ENCODE measurements at regions not wholly inside any gene's neighbourhood (a gene's known extent, or its start where the extent isn't known, plus 50 kb on each side); places are given as distances from the start of the nearest gene placed in this dataset.

DNA sequence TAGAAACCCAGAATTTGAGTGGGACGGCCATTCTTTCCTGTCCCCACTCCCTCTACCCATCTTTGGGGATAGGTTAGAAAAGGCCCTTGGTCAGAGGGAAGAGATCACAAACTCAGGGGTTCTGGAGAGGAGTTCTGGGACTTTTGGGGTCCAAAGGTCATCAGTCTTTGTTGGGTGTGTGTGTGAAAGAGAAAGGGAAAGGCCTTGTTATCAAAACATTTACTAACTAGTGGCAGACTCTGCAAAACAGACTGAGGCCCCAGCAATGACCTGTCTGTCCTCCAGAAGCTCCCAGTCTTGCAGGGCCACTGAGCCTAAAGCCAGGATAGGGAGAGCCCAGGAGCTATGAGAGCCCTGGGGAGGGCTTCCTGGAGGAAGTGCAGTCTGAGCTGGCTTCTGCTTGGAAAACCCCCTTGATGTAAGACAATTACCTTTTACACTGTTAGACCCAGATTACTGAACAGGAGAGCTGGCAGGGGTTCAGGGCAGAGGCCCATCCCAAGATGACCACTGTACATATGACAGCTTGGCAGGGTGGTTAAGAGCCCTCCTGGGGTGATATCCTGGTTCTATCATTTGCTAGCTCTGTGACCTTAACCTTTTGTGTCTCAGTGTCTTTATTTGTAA is 429.1 kb upstream of the CCDC196 start:
- no peak for DNase-seq (ENCODE audit: low spot score)
- Mint-ChIP-seq H3K9me3 (ENCODE audit: unreplicated experiment) (peaks cover 4% of the 10 kb centered on the region), H3K4me1 (ENCODE audit: unreplicated experiment) (no peaks in the 10 kb centered on the region), H3K4me3 (ENCODE audit: unreplicated experiment) (no peak overlapping the region), H3K27me3 (ENCODE audit: unreplicated experiment) (peaks cover 3% of the 10 kb centered on the region), H3K27ac (ENCODE audit: unreplicated experiment) (no peak overlapping the region), H3K36me3 (ENCODE audit: low read depth, unreplicated experiment) (peaks cover 19% of the 10 kb centered on the region)
- TF ChIP-seq, protein P1, sequence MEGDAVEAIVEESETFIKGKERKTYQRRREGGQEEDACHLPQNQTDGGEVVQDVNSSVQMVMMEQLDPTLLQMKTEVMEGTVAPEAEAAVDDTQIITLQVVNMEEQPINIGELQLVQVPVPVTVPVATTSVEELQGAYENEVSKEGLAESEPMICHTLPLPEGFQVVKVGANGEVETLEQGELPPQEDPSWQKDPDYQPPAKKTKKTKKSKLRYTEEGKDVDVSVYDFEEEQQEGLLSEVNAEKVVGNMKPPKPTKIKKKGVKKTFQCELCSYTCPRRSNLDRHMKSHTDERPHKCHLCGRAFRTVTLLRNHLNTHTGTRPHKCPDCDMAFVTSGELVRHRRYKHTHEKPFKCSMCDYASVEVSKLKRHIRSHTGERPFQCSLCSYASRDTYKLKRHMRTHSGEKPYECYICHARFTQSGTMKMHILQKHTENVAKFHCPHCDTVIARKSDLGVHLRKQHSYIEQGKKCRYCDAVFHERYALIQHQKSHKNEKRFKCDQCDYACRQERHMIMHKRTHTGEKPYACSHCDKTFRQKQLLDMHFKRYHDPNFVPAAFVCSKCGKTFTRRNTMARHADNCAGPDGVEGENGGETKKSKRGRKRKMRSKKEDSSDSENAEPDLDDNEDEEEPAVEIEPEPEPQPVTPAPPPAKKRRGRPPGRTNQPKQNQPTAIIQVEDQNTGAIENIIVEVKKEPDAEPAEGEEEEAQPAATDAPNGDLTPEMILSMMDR (IDR thresholded peaks at IDR 0.05; ENCODE audit: unreplicated experiment): no peak

DNA sequence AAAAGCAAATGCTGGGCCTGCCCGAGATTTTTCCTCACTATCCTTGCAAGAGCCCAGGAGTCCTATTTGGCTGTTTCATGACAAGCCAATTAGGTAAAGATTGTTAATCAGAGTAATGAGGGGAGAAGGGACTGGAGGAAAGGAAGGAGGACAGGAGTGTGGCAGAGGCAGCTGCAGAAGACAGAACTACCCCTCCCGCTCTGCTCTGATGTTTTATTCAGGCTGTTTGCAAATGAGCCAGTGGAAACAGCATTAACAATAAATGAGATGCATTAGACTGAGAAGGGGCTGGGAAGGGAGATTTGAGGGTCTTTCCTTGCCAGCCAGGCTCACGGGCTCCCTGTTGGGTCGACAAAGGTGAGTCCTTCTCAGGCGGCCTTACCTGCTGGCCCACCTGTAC is 421.0 kb upstream of the CCDC196 start:
- no peak for DNase-seq (ENCODE audit: low spot score)
- Mint-ChIP-seq H3K27ac (ENCODE audit: unreplicated experiment) (no peak overlapping the region), H3K4me3 (ENCODE audit: unreplicated experiment) (no peak overlapping the region), H3K36me3 (ENCODE audit: low read depth, unreplicated experiment) (peaks cover 7% of the 10 kb centered on the region), H3K9me3 (ENCODE audit: unreplicated experiment) (no peaks in the 10 kb centered on the region), H3K27me3 (ENCODE audit: unreplicated experiment) (peaks cover 2% of the 10 kb centered on the region), H3K4me1 (ENCODE audit: unreplicated experiment) (peaks cover 5% of the 10 kb centered on the region)
- TF ChIP-seq, protein P1 (IDR thresholded peaks at IDR 0.05; ENCODE audit: unreplicated experiment): no peak

DNA sequence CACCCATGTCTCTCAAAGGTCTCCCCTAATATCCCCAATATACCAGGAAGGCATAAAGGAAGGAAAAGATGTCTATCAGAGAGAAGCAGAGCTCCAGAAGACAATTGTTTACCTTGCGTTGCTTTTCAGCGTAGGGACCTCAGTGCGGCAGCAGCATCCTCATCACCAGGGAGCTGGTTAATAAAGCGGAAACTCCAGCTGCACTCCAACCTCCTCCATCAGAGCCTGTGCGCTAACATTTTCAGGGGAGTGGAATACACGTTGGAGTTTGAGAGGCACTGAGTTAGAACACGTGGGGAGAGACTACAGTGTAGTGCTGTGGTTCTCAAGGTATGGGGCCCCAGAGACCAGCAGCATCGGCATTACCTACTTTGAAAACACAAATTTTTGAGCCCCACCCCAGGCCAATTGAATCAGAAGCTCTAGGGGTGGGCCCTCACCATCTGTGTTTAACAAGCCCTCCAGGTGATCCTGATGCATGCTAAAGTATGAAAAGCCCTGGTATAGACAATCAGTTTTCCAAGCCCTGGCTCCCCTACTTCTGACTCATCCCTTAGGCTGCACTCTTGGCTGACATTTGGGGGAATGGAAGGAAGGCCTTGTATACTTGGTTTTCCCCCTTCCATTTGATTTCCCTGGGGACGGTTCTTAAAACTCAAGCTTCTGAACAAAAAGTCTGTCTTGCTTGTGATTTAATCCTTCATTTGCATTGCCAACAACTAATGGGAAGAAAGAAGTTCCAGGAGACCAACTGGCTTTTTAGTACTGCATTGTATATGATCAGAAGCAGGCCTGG is 419.0 kb upstream of the CCDC196 start:
- Mint-ChIP-seq H3K4me1 (ENCODE audit: unreplicated experiment) (peaks cover 8% of the 10 kb centered on the region), H3K4me3 (ENCODE audit: unreplicated experiment) (no peak overlapping the region), H3K27me3 (ENCODE audit: unreplicated experiment) (peaks cover 2% of the 10 kb centered on the region), H3K9me3 (ENCODE audit: unreplicated experiment) (no peaks in the 10 kb centered on the region), H3K36me3 (ENCODE audit: low read depth, unreplicated experiment) (peaks cover 7% of the 10 kb centered on the region), H3K27ac (ENCODE audit: unreplicated experiment) (no peak overlapping the region)
- TF ChIP-seq, protein P1 (IDR thresholded peaks at IDR 0.05; ENCODE audit: unreplicated experiment): no peak
- no peak for DNase-seq (ENCODE audit: low spot score)

DNA sequence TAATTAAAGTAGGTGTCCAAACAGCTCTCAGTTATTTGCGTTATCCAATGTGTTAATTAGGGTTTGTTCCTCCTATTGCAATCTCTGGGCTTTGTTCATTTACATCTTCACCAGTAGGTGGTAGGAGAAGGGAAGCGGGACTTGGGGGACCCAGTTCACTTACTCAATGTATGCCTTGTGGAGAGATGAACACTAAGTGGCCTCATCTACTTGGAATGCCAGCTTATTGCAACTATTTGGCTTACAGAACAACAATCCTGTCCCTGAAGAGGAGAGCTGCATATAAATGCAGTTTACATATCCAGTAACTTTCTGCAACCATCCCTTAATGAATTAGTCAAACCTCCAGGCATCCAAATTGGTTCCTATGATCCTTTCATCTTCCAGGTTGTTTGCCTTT is 417.1 kb upstream of the CCDC196 start:
- Mint-ChIP-seq H3K27ac (ENCODE audit: unreplicated experiment) (no peak overlapping the region), H3K36me3 (ENCODE audit: low read depth, unreplicated experiment) (peaks cover 7% of the 10 kb centered on the region), H3K4me1 (ENCODE audit: unreplicated experiment) (peaks cover 8% of the 10 kb centered on the region)

More for the DNA sequence above, 417.1 kb upstream of the CCDC196 start:
- H3K9me3 Mint-ChIP-seq (ENCODE audit: unreplicated experiment): no peaks in the 10 kb centered on the region
- peaks cover 2% of the 10 kb centered on the region for H3K27me3 Mint-ChIP-seq (ENCODE audit: unreplicated experiment)
- no peak overlapping the region for H3K4me3 Mint-ChIP-seq (ENCODE audit: unreplicated experiment)
- DNase-seq (ENCODE audit: low spot score): no peak
- TF ChIP-seq, protein P1 (IDR thresholded peaks at IDR 0.05; ENCODE audit: unreplicated experiment): no peak
